OCI-LY1 (cell line): ENCODE measurements at regions not wholly inside any gene's neighbourhood (a gene's known extent, or its start where the extent isn't known, plus 50 kb on each side); places are given as distances from the start of the nearest gene placed in this dataset.

Source experiments
- EZH2 ChIP-seq: fragments of 200-600 bp; sonication (generic), shearing (Covaris generic); IDR thresholded peaks from 2 replicates; pipeline ENCODE4 v1.8.0; 2017; ENCODE audit warnings: borderline replicate concordance, mixed run types, mild to moderate bottlenecking, antibody characterized with exemption, low read length, moderate library complexity, mixed read lengths
- TF ChIP-seq, protein P1 (sequence below): fragments of 200-600 bp; sonication (generic), shearing (Covaris generic); IDR thresholded peaks from 2 replicates; pipeline ENCODE4 v1.5.1; 2017; ENCODE audit warnings: mild to moderate bottlenecking, antibody characterized with exemption, low read length, moderate library complexity, mixed read lengths

DNA sequence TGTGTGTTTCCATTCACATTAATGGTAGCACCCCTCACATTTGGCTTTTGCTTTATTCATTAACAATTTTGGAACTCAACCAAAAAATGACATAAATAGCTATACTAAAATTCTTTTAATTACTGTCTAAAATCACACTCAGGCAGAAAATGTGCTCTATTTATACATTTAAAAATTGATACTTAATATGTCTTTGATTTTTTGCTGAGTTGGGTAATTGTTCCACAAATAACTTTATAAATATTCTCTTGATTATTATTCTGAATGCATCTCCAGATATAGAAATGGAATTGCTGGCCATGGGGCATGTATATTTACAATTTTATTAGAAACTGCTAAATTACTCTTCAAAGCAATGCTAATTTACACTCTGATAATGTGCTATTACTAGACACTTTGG is 658.7 kb upstream of the CHRM3 start:
- TF ChIP-seq, protein P1, sequence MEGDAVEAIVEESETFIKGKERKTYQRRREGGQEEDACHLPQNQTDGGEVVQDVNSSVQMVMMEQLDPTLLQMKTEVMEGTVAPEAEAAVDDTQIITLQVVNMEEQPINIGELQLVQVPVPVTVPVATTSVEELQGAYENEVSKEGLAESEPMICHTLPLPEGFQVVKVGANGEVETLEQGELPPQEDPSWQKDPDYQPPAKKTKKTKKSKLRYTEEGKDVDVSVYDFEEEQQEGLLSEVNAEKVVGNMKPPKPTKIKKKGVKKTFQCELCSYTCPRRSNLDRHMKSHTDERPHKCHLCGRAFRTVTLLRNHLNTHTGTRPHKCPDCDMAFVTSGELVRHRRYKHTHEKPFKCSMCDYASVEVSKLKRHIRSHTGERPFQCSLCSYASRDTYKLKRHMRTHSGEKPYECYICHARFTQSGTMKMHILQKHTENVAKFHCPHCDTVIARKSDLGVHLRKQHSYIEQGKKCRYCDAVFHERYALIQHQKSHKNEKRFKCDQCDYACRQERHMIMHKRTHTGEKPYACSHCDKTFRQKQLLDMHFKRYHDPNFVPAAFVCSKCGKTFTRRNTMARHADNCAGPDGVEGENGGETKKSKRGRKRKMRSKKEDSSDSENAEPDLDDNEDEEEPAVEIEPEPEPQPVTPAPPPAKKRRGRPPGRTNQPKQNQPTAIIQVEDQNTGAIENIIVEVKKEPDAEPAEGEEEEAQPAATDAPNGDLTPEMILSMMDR, result no peak
- no peak for TF ChIP-seq EZH2
